GM10248 (cell line): ENCODE measurements at regions not wholly inside any gene's neighbourhood (a gene's known extent, or its start where the extent isn't known, plus 50 kb on each side); places are given as distances from the start of the nearest gene placed in this dataset.

Source experiments
- CTCF ChIA-PET: fragments of 300-600 bp; sonication (Branson Sonifier 250); formaldehyde crosslinking; extraction: SDS; loops from one replicate; lab custom pipeline; 2021; ENCODE audit warnings: antibody characterized with exemption; lab: Yijun Ruan, JAX
- POLR2A ChIA-PET: fragments of 350-650 bp; sonication (Branson Sonifier 250); formaldehyde crosslinking; extraction: SDS; loops from one replicate; lab custom pipeline; 2020; ENCODE audit warnings: antibody characterized with exemption; lab: Yijun Ruan, JAX
- DNase-seq: peaks from one replicate; pipeline ENCODE4 v3.0.0; 2012; ENCODE audit errors: extremely low spot score
- TF ChIP-seq, protein P1 (sequence below): IDR thresholded peaks from 2 replicates; pipeline ENCODE4 v1.5.1; 2012; ENCODE audit warnings: mild to moderate bottlenecking, low read depth; ENCODE audit errors: extremely low read depth, missing control alignments, control extremely low read depth

DNA sequence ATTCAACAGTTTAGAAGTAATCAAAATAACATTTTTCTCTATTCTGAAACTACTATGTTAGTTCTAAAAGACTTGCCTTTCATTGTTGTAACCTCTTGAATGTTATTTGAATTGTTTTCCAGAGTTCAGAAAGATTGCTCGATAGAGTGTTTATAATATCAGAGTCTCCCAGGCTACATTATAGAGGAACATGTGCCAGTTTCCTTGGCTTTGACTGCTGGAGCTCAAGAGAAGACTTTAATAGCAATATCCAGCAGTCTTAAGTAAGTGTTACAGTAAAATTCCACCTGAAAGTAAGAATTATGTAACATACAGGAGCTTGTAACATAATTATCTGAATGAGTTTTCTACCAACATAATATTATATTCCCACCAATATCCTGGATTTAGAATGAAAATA, 991.8 kb upstream of the ADGRB3 start:
- POLR2A ChIA-PET = no interaction called here
- TF ChIP-seq, protein P1, sequence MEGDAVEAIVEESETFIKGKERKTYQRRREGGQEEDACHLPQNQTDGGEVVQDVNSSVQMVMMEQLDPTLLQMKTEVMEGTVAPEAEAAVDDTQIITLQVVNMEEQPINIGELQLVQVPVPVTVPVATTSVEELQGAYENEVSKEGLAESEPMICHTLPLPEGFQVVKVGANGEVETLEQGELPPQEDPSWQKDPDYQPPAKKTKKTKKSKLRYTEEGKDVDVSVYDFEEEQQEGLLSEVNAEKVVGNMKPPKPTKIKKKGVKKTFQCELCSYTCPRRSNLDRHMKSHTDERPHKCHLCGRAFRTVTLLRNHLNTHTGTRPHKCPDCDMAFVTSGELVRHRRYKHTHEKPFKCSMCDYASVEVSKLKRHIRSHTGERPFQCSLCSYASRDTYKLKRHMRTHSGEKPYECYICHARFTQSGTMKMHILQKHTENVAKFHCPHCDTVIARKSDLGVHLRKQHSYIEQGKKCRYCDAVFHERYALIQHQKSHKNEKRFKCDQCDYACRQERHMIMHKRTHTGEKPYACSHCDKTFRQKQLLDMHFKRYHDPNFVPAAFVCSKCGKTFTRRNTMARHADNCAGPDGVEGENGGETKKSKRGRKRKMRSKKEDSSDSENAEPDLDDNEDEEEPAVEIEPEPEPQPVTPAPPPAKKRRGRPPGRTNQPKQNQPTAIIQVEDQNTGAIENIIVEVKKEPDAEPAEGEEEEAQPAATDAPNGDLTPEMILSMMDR = no peak
- CTCF ChIA-PET = no interaction called here
- DNase-seq = no peak

- POLR2A ChIA-PET = no interaction called here
- TF ChIP-seq, protein P1 = no peak
- CTCF ChIA-PET = no interaction called here
- no peak for DNase-seq
Measured at GRCh38 chr6:67642582-67642981, 992.5 kb upstream of the ADGRB3 start.

DNA sequence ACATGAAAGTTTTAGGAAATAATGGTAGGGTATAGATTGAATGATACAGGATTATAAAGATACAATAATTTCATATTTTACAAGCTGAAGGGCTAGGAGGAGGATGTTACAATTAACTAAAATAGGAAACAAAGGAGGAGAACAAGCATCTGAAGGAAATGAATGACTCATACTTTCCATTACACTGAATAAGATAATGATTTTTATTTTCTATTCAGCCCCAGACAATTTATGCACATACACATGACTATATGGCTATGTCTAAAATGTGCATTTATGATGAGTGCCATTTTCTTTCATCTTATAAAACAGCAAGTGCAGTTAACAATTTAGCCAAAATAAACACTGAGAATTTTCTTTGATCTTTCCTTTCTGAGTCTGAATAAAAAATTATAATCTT, 994.6 kb upstream of the ADGRB3 start:
- TF ChIP-seq, protein P1 = no peak
- no peak for DNase-seq
- CTCF ChIA-PET = no interaction called here
- POLR2A ChIA-PET = no interaction called here

GRCh38 chr6:67639161-67639560, 995.9 kb upstream of the ADGRB3 start:
- DNase-seq = no peak
- ChIA-PET POLR2A (no interaction called here), CTCF (no interaction called here)
- TF ChIP-seq, protein P1 = no peak

GRCh38 chr6:67634199-67634598, 1000.9 kb upstream of the ADGRB3 start:
- CTCF ChIA-PET = no interaction called here
- POLR2A ChIA-PET = no interaction called here

DNA sequence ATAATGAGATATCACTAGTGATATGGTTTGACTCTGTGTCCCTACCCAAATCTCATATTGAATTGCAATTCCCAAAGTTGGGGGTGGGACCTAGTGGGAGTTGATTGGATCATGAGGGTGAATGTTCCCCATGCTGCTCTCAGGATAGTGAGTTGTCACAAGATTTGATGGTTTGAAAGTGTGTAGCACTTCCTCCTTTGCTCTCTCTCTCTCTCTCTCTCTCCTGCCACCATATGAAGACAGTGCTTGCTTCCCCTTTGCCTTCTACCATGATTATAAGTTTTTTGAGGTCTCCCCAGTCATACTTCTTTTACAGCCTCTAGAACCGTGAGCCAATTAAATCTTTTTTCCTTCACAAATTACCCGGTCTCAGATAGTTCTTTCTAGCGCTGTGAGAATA, 1002.0 kb upstream of the ADGRB3 start:
- ChIA-PET CTCF (no interaction called here), POLR2A (no interaction called here)
- TF ChIP-seq, protein P1 = no peak
- no peak for DNase-seq

More at GRCh38 chr6:67634199-67634598, 1000.9 kb upstream of the ADGRB3 start:
- TF ChIP-seq, protein P1 = no peak
- no peak for DNase-seq

DNA sequence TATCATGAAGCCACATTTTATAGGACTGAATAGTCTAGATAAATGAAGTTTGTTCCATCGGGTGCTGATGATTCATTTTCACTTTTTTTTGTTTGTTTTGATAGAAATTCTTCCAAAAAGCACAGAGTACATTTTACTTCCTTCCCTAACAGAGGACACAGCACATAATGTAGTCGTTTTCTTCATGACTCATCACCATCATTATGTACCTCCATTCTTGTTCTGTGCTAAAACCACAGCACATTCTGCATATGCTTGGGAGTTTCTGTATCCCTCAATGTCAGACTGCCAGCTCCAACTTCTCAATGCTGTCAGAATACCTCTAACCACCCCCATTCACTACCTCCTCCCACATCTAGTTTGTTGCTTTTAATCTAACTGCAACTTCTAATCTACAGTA, 1004.9 kb upstream of the ADGRB3 start:
- POLR2A ChIA-PET = no interaction called here
- no peak for DNase-seq
- CTCF ChIA-PET = no interaction called here
- TF ChIP-seq, protein P1 = no peak
